PC-3 (cell line): ENCODE measurements at regions not wholly inside any gene's neighbourhood (a gene's known extent, or its start where the extent isn't known, plus 50 kb on each side); places are given as distances from the start of the nearest gene placed in this dataset.

Experiments used
- ATAC-seq: fragments of 200-7000 bp; cut with Tn5 transposase; 2 replicates; pipeline ENCODE4 v1.9.1; 2020; ENCODE audit warnings: mild to moderate bottlenecking, moderate library complexity
- BruUV-seq: library from RNA; stranded (reverse); fragments of 400-500 nt; replicated peaks from 2 replicates; lab custom pipeline; 2021; lab: Mats Ljungman, UMichigan
- CTCF ChIA-PET: fragments of 300-600 bp; sonication (Branson Sonifier 250); formaldehyde crosslinking; loops from one replicate; lab custom pipeline; 2022; ENCODE audit warnings: antibody characterized with exemption; lab: Charles Lee
- POLR2A ChIA-PET: fragments of 300-600 bp; sonication (Branson Sonifier 250); formaldehyde crosslinking; loops from one replicate; lab custom pipeline; 2022; ENCODE audit warnings: antibody characterized with exemption; ENCODE audit not compliant: unreplicated experiment; lab: Charles Lee
- DNase-seq: peaks from one replicate; pipeline ENCODE4 v3.0.0-alpha.2; 2015
- H2AFZ ChIP-seq: fragments of 300-600 bp; sonication (generic); 2 replicates; pipeline ENCODE4 v1.6.0; 2016; ENCODE audit warnings: antibody characterized with exemption, low read length
- H3F3A ChIP-seq: fragments of 300-600 bp; sonication (generic); one replicate; pipeline ENCODE4 v1.6.0; 2017; ENCODE audit warnings: antibody characterized with exemption, low read length, control low read depth, mild to moderate bottlenecking; ENCODE audit not compliant: unreplicated experiment
- H3K27ac ChIP-seq: fragments of 300-600 bp; sonication (generic); 2 replicates; pipeline ENCODE4 v1.5.1; 2016; ENCODE audit warnings: mild to moderate bottlenecking, low read length
- H3K27me3 ChIP-seq: fragments of 300-600 bp; sonication (generic); 2 replicates; pipeline ENCODE4 v1.6.1; 2016; ENCODE audit warnings: low read length, mixed read lengths
- H3K36me3 ChIP-seq: fragments of 300-600 bp; sonication (generic); 2 replicates; pipeline ENCODE4 v1.6.1; 2016; ENCODE audit warnings: low read depth, mixed run types, low read length, mixed read lengths
- H3K4me1 ChIP-seq: fragments of 300-600 bp; sonication (generic); 2 replicates; pipeline ENCODE4 v1.5.1; 2016; ENCODE audit warnings: low read length; ENCODE audit not compliant: insufficient read depth
- H3K4me2 ChIP-seq: fragments of 300-600 bp; sonication (generic); 2 replicates; pipeline ENCODE4 v1.6.0; 2016; ENCODE audit warnings: low read length
- H3K4me3 ChIP-seq: fragments of 300-600 bp; sonication (generic); 2 replicates; pipeline ENCODE4 v1.5.1; 2016; ENCODE audit warnings: mild to moderate bottlenecking, low read length, mixed read lengths
- H3K79me2 ChIP-seq: fragments of 300-600 bp; sonication (generic); 2 replicates; pipeline ENCODE4 v1.6.1; 2017; ENCODE audit warnings: low read length, mixed read lengths
- H3K9ac ChIP-seq: fragments of 300-600 bp; sonication (generic); 2 replicates; pipeline ENCODE4 v1.6.0; 2016; ENCODE audit warnings: mild to moderate bottlenecking, low read length
- H3K9me2 ChIP-seq: fragments of 300-600 bp; sonication (generic); replicated peaks from 2 replicates; pipeline ENCODE4 v1.6.1; 2016; ENCODE audit warnings: mixed run types, low read length, mixed read lengths
- H3K9me3 ChIP-seq: fragments of 300-600 bp; sonication (generic); 2 replicates; pipeline ENCODE4 v1.6.1; 2016; ENCODE audit warnings: low read length, mixed read lengths
- H4K20me1 ChIP-seq: fragments of 300-600 bp; sonication (generic); 2 replicates; pipeline ENCODE4 v1.6.1; 2016; ENCODE audit warnings: low read length, mixed read lengths
- CTCF ChIP-seq: fragments of 300-600 bp; sonication (generic); conservative IDR thresholded peaks from 2 replicates; pipeline ENCODE4 v1.5.1; 2017; ENCODE audit warnings: antibody characterized with exemption, low read depth, mild to moderate bottlenecking, low read length
- EZH2 ChIP-seq: fragments of 300-600 bp; sonication (generic); IDR thresholded peaks from one replicate; pipeline ENCODE4 v1.6.1; 2017; ENCODE audit warnings: antibody characterized with exemption, mild to moderate bottlenecking, low read length; ENCODE audit not compliant: unreplicated experiment
- EZH2phosphoT487 ChIP-seq: fragments of 300-600 bp; sonication (generic); IDR thresholded peaks from 2 replicates; pipeline ENCODE4 v1.6.1; 2018; ENCODE audit warnings: mild to moderate bottlenecking, antibody characterized with exemption, low read length, borderline replicate concordance
- intact Hi-C: fragments of 100-400 bp; cut with micrococcal nuclease; formaldehyde crosslinking; loops from 2 replicates; pipeline ENCODE4 v1.9.0; 2023

GRCh38 chr16:64144617-64145016 lies 977.2 kb downstream of the CDH11 start:
- peak overlapping the region; percentile 34; the same call in 1 of the 2 replicates for H2AFZ ChIP-seq
- no peaks in the 10 kb centered on the region for H3F3A ChIP-seq
- TF ChIP-seq EZH2, result no peak
- TF ChIP-seq CTCF, result no peak
- TF ChIP-seq EZH2phosphoT487, result no peak
- DNase-seq (no peak), ATAC-seq (no peak)
- no TSS peak for BruUV-seq
- no peak overlapping the region for H3K4me3 ChIP-seq
- no peaks in the 10 kb centered on the region for H3K79me2 ChIP-seq
- H3K4me1 ChIP-seq, result peaks cover 5% of the 10 kb centered on the region; the same call in 1 of the 2 replicates
- ChIA-PET POLR2A (no interaction called here), CTCF (interaction anchor here (0.5 kb wide), 1 partner anchor 22 kb away, joined by 3 read pairs; no protein-coding TSS in a partner anchor)
- H3K27ac ChIP-seq, result no peak overlapping the region
- no peaks in the 10 kb centered on the region for H3K27me3 ChIP-seq
- H3K36me3 ChIP-seq, result no peaks in the 10 kb centered on the region
- no peaks in the 10 kb centered on the region for H3K9me2 ChIP-seq
- H3K4me2 ChIP-seq, result no peak overlapping the region
- H4K20me1 ChIP-seq, result no peaks in the 10 kb centered on the region
- H3K9ac ChIP-seq, result no peak overlapping the region
- no peaks in the 10 kb centered on the region for H3K9me3 ChIP-seq
- intact Hi-C loops, result no loop called here

GRCh38 chr16:64138621-64139020 lies 983.2 kb downstream of the CDH11 start:
- no peaks in the 10 kb centered on the region for H3K79me2 ChIP-seq
- no peak overlapping the region for H3K9ac ChIP-seq
- CTCF ChIA-PET, result no interaction called here
- H3F3A ChIP-seq, result no peaks in the 10 kb centered on the region
- POLR2A ChIA-PET, result no interaction called here
- no peak overlapping the region for H3K27ac ChIP-seq
- H4K20me1 ChIP-seq, result no peaks in the 10 kb centered on the region
- no peak overlapping the region for H3K4me2 ChIP-seq
- BruUV-seq, result no TSS peak
- H3K4me1 ChIP-seq, result no peaks in the 10 kb centered on the region
- no peak overlapping the region for H2AFZ ChIP-seq
- H3K36me3 ChIP-seq, result no peaks in the 10 kb centered on the region
- intact Hi-C loops, result no loop called here
- no peaks in the 10 kb centered on the region for H3K9me3 ChIP-seq
- H3K9me2 ChIP-seq, result no peaks in the 10 kb centered on the region
- TF ChIP-seq EZH2, result no peak
- TF ChIP-seq EZH2phosphoT487, result no peak
- no peak for TF ChIP-seq CTCF
- DNase-seq (no peak), ATAC-seq (no peak)
- no peak overlapping the region for H3K4me3 ChIP-seq
- no peaks in the 10 kb centered on the region for H3K27me3 ChIP-seq

DNA sequence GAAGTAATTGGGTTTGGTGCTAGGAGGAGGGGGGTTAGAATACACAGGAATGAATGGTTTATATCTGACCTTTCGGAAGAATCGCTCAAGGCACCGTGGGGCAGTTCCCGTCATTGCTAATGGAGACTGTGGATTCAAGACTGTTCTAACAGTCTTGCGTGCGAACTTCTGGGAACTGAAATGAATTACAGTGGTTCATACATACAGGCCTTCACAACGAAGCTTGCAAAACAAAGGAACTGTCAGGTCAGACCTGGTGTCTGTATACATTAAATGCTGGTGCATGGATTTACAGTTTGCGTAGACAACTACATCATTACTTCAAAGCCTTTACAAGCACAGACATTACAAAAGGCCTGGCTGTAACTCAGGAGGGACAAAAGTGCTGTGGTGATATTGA lies 983.9 kb downstream of the CDH11 start:
- no peak for ATAC-seq
- BruUV-seq, result no TSS peak
- H3K4me3 ChIP-seq, result no peak overlapping the region
- H3K9me2 ChIP-seq, result no peaks in the 10 kb centered on the region
- H3K9ac ChIP-seq, result no peak overlapping the region
- H2AFZ ChIP-seq, result no peak overlapping the region
- H4K20me1 ChIP-seq, result no peaks in the 10 kb centered on the region
- no peaks in the 10 kb centered on the region for H3K79me2 ChIP-seq
- H3K4me1 ChIP-seq, result no peaks in the 10 kb centered on the region
- POLR2A ChIA-PET, result no interaction called here
- TF ChIP-seq CTCF (no peak), EZH2phosphoT487 (no peak), EZH2 (no peak)
- CTCF ChIA-PET, result no interaction called here
- no peaks in the 10 kb centered on the region for H3K9me3 ChIP-seq
- no peak for DNase-seq
- no peaks in the 10 kb centered on the region for H3K36me3 ChIP-seq
- no peak overlapping the region for H3K27ac ChIP-seq
- H3F3A ChIP-seq, result no peaks in the 10 kb centered on the region
- intact Hi-C loops, result no loop called here
- H3K4me2 ChIP-seq, result no peak overlapping the region
- H3K27me3 ChIP-seq, result no peaks in the 10 kb centered on the region
